GM23338 (cell line): ENCODE measurements at regions not wholly inside any gene's neighbourhood (a gene's known extent, or its start where the extent isn't known, plus 50 kb on each side); places are given as distances from the start of the nearest gene placed in this dataset.

Experiments used
- CREB1 ChIP-seq: fragments of 250-450 bp; sonication (Bioruptor Pico); IDR thresholded peaks from 2 replicates; pipeline ENCODE4 v1.5.0; 2020; ENCODE audit warnings: low read depth, mild to moderate bottlenecking, moderate library complexity
- EZH2 ChIP-seq: fragments of 200-600 bp; sonication (generic); IDR thresholded peaks from one replicate; pipeline ENCODE4 v1.8.0; 2017; ENCODE audit warnings: antibody characterized with exemption, mild to moderate bottlenecking, low read depth; ENCODE audit not compliant: unreplicated experiment
- EZH2phosphoT487 ChIP-seq: fragments of 200-600 bp; sonication (generic); IDR thresholded peaks from one replicate; pipeline ENCODE4 v1.8.1; 2018; ENCODE audit warnings: antibody characterized with exemption; ENCODE audit not compliant: unreplicated experiment
- JUNB ChIP-seq: IDR thresholded peaks from one replicate; pipeline ENCODE4 v1.6.1; 2016; ENCODE audit warnings: antibody characterized with exemption; ENCODE audit not compliant: unreplicated experiment
- NANOG ChIP-seq: IDR thresholded peaks from 2 replicates; pipeline ENCODE4 v1.6.1; 2016; ENCODE audit warnings: antibody characterized with exemption, borderline replicate concordance
- POLR2AphosphoS5 ChIP-seq: IDR thresholded peaks from 2 replicates; pipeline ENCODE4 v1.6.1; 2016; ENCODE audit warnings: antibody characterized with exemption, low read depth
- STAT1 ChIP-seq: IDR thresholded peaks from one replicate; pipeline ENCODE4 v1.6.1; 2016; ENCODE audit warnings: antibody characterized with exemption; ENCODE audit not compliant: unreplicated experiment
- ZNF114 ChIP-seq: fragments of 250-450 bp; sonication (Bioruptor Pico); IDR thresholded peaks from 2 replicates; pipeline ENCODE4 v1.5.0; 2020; ENCODE audit warnings: mild to moderate bottlenecking, moderate library complexity
- ZNF331 ChIP-seq: fragments of 250-450 bp; sonication (Bioruptor Pico); IDR thresholded peaks from 2 replicates; pipeline ENCODE4 v1.5.0; 2020; ENCODE audit warnings: low read depth, mild to moderate bottlenecking, moderate library complexity
- TF ChIP-seq, protein P1 (sequence below): IDR thresholded peaks from one replicate; pipeline ENCODE4 v1.6.1; 2018; ENCODE audit warnings: antibody characterized with exemption; ENCODE audit not compliant: unreplicated experiment
- TF ChIP-seq, protein P2 (sequence below), 2 experiments: fragments of 200-600 bp in 1 of 2; sonication (generic) in 1 of 2; conservative IDR thresholded peaks; 2 replicates each; pipeline versions ENCODE4 v1.5.1 to v1.6.1; 2016 to 2017; ENCODE audit warnings: antibody characterized with exemption in 2 of 2, low read depth in 2 of 2, mild to moderate bottlenecking in 2 of 2, moderate library complexity in 1 of 2
- TF ChIP-seq, protein P3 (sequence below): fragments of 250-450 bp; sonication (Bioruptor Pico); IDR thresholded peaks from 2 replicates; pipeline ENCODE4 v1.5.0; 2020; ENCODE audit warnings: mild to moderate bottlenecking, moderate library complexity
- TF ChIP-seq, protein P4 (sequence below): IDR thresholded peaks from 2 replicates; pipeline ENCODE4 v1.6.1; 2016; ENCODE audit warnings: antibody characterized with exemption

DNA sequence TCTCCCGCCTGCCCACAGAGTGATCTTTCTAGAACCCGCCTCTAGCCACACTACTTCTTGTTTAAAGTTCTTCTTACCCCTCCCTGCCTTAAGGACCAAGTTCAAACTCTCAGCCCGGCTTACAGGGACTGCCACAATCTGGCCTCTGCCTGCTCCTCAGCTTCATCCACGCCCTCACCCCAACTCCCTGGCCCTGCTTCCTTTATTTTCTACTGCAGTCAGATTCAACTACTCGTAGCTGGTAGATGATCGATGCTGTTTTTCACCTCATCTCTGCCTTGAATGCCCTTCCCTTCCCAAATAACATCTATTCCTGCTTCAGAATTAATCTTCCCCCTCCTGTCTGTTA lies 508.5 kb downstream of the RPS24 start:
- no peak for TF ChIP-seq EZH2
- TF ChIP-seq EZH2phosphoT487: no peak
- TF ChIP-seq, protein P1, sequence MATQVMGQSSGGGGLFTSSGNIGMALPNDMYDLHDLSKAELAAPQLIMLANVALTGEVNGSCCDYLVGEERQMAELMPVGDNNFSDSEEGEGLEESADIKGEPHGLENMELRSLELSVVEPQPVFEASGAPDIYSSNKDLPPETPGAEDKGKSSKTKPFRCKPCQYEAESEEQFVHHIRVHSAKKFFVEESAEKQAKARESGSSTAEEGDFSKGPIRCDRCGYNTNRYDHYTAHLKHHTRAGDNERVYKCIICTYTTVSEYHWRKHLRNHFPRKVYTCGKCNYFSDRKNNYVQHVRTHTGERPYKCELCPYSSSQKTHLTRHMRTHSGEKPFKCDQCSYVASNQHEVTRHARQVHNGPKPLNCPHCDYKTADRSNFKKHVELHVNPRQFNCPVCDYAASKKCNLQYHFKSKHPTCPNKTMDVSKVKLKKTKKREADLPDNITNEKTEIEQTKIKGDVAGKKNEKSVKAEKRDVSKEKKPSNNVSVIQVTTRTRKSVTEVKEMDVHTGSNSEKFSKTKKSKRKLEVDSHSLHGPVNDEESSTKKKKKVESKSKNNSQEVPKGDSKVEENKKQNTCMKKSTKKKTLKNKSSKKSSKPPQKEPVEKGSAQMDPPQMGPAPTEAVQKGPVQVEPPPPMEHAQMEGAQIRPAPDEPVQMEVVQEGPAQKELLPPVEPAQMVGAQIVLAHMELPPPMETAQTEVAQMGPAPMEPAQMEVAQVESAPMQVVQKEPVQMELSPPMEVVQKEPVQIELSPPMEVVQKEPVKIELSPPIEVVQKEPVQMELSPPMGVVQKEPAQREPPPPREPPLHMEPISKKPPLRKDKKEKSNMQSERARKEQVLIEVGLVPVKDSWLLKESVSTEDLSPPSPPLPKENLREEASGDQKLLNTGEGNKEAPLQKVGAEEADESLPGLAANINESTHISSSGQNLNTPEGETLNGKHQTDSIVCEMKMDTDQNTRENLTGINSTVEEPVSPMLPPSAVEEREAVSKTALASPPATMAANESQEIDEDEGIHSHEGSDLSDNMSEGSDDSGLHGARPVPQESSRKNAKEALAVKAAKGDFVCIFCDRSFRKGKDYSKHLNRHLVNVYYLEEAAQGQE: no peak
- TF ChIP-seq, protein P2, sequence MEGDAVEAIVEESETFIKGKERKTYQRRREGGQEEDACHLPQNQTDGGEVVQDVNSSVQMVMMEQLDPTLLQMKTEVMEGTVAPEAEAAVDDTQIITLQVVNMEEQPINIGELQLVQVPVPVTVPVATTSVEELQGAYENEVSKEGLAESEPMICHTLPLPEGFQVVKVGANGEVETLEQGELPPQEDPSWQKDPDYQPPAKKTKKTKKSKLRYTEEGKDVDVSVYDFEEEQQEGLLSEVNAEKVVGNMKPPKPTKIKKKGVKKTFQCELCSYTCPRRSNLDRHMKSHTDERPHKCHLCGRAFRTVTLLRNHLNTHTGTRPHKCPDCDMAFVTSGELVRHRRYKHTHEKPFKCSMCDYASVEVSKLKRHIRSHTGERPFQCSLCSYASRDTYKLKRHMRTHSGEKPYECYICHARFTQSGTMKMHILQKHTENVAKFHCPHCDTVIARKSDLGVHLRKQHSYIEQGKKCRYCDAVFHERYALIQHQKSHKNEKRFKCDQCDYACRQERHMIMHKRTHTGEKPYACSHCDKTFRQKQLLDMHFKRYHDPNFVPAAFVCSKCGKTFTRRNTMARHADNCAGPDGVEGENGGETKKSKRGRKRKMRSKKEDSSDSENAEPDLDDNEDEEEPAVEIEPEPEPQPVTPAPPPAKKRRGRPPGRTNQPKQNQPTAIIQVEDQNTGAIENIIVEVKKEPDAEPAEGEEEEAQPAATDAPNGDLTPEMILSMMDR (conservative IDR thresholded peaks at IDR 0.05; ENCODE audit: low read depth in 2 of 2): no peak
- TF ChIP-seq JUNB: no peak
- TF ChIP-seq, protein P3, sequence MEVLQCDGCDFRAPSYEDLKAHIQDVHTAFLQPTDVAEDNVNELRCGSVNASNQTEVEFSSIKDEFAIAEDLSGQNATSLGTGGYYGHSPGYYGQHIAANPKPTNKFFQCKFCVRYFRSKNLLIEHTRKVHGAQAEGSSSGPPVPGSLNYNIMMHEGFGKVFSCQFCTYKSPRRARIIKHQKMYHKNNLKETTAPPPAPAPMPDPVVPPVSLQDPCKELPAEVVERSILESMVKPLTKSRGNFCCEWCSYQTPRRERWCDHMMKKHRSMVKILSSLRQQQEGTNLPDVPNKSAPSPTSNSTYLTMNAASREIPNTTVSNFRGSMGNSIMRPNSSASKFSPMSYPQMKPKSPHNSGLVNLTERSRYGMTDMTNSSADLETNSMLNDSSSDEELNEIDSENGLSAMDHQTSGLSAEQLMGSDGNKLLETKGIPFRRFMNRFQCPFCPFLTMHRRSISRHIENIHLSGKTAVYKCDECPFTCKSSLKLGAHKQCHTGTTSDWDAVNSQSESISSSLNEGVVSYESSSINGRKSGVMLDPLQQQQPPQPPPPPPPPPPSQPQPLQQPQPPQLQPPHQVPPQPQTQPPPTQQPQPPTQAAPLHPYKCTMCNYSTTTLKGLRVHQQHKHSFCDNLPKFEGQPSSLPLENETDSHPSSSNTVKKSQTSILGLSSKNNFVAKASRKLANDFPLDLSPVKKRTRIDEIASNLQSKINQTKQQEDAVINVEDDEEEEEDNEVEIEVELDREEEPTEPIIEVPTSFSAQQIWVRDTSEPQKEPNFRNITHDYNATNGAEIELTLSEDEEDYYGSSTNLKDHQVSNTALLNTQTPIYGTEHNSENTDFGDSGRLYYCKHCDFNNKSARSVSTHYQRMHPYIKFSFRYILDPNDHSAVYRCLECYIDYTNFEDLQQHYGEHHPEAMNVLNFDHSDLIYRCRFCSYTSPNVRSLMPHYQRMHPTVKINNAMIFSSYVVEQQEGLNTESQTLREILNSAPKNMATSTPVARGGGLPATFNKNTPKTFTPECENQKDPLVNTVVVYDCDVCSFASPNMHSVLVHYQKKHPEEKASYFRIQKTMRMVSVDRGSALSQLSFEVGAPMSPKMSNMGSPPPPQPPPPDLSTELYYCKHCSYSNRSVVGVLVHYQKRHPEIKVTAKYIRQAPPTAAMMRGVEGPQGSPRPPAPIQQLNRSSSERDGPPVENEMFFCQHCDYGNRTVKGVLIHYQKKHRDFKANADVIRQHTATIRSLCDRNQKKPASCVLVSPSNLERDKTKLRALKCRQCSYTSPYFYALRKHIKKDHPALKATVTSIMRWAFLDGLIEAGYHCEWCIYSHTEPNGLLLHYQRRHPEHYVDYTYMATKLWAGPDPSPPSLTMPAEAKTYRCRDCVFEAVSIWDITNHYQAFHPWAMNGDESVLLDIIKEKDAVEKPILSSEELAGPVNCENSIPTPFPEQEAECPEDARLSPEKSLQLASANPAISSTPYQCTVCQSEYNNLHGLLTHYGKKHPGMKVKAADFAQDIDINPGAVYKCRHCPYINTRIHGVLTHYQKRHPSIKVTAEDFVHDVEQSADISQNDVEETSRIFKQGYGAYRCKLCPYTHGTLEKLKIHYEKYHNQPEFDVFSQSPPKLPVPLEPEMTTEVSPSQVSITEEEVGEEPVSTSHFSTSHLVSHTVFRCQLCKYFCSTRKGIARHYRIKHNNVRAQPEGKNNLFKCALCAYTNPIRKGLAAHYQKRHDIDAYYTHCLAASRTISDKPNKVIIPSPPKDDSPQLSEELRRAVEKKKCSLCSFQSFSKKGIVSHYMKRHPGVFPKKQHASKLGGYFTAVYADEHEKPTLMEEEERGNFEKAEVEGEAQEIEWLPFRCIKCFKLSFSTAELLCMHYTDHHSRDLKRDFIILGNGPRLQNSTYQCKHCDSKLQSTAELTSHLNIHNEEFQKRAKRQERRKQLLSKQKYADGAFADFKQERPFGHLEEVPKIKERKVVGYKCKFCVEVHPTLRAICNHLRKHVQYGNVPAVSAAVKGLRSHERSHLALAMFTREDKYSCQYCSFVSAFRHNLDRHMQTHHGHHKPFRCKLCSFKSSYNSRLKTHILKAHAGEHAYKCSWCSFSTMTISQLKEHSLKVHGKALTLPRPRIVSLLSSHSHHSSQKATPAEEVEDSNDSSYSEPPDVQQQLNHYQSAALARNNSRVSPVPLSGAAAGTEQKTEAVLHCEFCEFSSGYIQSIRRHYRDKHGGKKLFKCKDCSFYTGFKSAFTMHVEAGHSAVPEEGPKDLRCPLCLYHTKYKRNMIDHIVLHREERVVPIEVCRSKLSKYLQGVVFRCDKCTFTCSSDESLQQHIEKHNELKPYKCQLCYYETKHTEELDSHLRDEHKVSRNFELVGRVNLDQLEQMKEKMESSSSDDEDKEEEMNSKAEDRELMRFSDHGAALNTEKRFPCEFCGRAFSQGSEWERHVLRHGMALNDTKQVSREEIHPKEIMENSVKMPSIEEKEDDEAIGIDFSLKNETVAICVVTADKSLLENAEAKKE (CRISPR knock-in tag): no peak
- TF ChIP-seq POLR2AphosphoS5: no peak
- no peak for TF ChIP-seq CREB1
- no peak for TF ChIP-seq ZNF114
- TF ChIP-seq, protein P4, sequence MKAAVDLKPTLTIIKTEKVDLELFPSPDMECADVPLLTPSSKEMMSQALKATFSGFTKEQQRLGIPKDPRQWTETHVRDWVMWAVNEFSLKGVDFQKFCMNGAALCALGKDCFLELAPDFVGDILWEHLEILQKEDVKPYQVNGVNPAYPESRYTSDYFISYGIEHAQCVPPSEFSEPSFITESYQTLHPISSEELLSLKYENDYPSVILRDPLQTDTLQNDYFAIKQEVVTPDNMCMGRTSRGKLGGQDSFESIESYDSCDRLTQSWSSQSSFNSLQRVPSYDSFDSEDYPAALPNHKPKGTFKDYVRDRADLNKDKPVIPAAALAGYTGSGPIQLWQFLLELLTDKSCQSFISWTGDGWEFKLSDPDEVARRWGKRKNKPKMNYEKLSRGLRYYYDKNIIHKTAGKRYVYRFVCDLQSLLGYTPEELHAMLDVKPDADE: no peak
- TF ChIP-seq ZNF331 (CRISPR knock-in tag): no peak
- no peak for TF ChIP-seq NANOG
- no peak for TF ChIP-seq STAT1
